Keratinocyte (primary cell): ENCODE measurements at regions not wholly inside any gene's neighbourhood (a gene's known extent, or its start where the extent isn't known, plus 50 kb on each side); places are given as distances from the start of the nearest gene placed in this dataset.

Experiments used
- DNase-seq: peaks from one replicate; pipeline ENCODE4 v3.0.0-alpha.2; 2011; ENCODE audit warnings: low read depth, missing footprints, low spot score
- FAIRE-seq: peaks from 2 replicates; lab custom pipeline; 2011; peaks lifted over from hg19 to GRCh38; lab: Jason Lieb, UNC
- H2AFZ ChIP-seq: 2 replicates; pipeline ENCODE4 v1.6.0; 2012; ENCODE audit warnings: low read length, control low read depth, inconsistent platforms; ENCODE audit not compliant: control insufficient read depth
- H3K27ac ChIP-seq: 2 replicates; pipeline ENCODE4 v1.5.1; 2011; ENCODE audit warnings: low read length; ENCODE audit not compliant: control insufficient read depth, insufficient read depth
- H3K27me3 ChIP-seq: 3 replicates; pipeline ENCODE4 v1.6.0; 2011; ENCODE audit warnings: low read length; ENCODE audit not compliant: control insufficient read depth, insufficient read depth; ENCODE audit errors: extremely low read depth
- H3K36me3 ChIP-seq, 2 experiments: 2 replicates in 1 of 2; 3 replicates in 1 of 2; pipeline ENCODE4 v1.5.1; 2011; ENCODE audit warnings: low read length in 2 of 2, mild to moderate bottlenecking in 1 of 2; ENCODE audit not compliant: control insufficient read depth in 2 of 2, insufficient read depth in 2 of 2; ENCODE audit errors: extremely low read depth in 1 of 2
- H3K4me1 ChIP-seq: 3 replicates; pipeline ENCODE4 v1.5.1; 2011; ENCODE audit warnings: low read length; ENCODE audit not compliant: control insufficient read depth, insufficient read depth; ENCODE audit errors: extremely low read depth
- H3K4me2 ChIP-seq: 3 replicates; pipeline ENCODE4 v1.6.0; 2011; ENCODE audit warnings: low read depth, low read length; ENCODE audit not compliant: control insufficient read depth, insufficient read depth; ENCODE audit errors: extremely low read depth
- H3K4me3 ChIP-seq, 3 experiments: fragments of 200-600 bp in 1 of 3; sonication (generic) in 1 of 3; 2 replicates in 2 of 3; 3 replicates in 1 of 3; pipeline ENCODE4 v1.5.1; 2011 to 2016; ENCODE audit warnings: low read length in 3 of 3, mild to moderate bottlenecking in 3 of 3, control low read depth in 2 of 3, inconsistent platforms in 1 of 3, low read depth in 1 of 3, mixed read lengths in 1 of 3, mixed run types in 1 of 3, moderate library complexity in 1 of 3; ENCODE audit not compliant: control insufficient read depth in 2 of 3, insufficient read depth in 2 of 3; ENCODE audit errors: extremely low read depth in 1 of 3
- H3K79me2 ChIP-seq: 2 replicates; pipeline ENCODE4 v1.6.0; 2012; ENCODE audit warnings: low read length; ENCODE audit not compliant: control insufficient read depth, insufficient read depth
- H3K9ac ChIP-seq: 3 replicates; pipeline ENCODE4 v1.6.0; 2011; ENCODE audit warnings: low read length; ENCODE audit not compliant: control insufficient read depth, insufficient read depth; ENCODE audit errors: extremely low read depth
- H3K9me1 ChIP-seq: 3 replicates; pipeline ENCODE4 v1.6.0; 2011; ENCODE audit warnings: low read length; ENCODE audit not compliant: control insufficient read depth, insufficient read depth; ENCODE audit errors: extremely low read depth
- H3K9me3 ChIP-seq: 2 replicates; pipeline ENCODE4 v1.5.1; 2012; ENCODE audit warnings: low read depth, low read length; ENCODE audit not compliant: control insufficient read depth
- H4K20me1 ChIP-seq: 3 replicates; pipeline ENCODE4 v1.6.0; 2011; ENCODE audit warnings: low read length; ENCODE audit not compliant: control insufficient read depth, insufficient read depth; ENCODE audit errors: extremely low read depth
- EZH2 ChIP-seq: IDR thresholded peaks from one replicate; pipeline ENCODE4 v1.6.1; 2012; ENCODE audit warnings: inconsistent platforms, mild to moderate bottlenecking, low read length, moderate library complexity
- dilution Hi-C: fragments of 300-500 bp; cut with MboI; formaldehyde crosslinking; loops from one replicate; pipeline ENCODE4 v1.7.0; 2020; ENCODE audit warnings: low sequenced_read_pairs; ENCODE audit not compliant: extremely low pct_ligation_motif_present
- TF ChIP-seq, protein P1 (sequence below), 3 experiments: IDR thresholded peaks in 1 of 3; conservative IDR thresholded peaks in 1 of 3; optimal IDR thresholded peaks in 1 of 3; 2 replicates in 2 of 3; 3 replicates in 1 of 3; pipeline versions ENCODE3 to v1.5.1; 2011; ENCODE audit warnings: low read length in 3 of 3, mild to moderate bottlenecking in 3 of 3, moderate library complexity in 2 of 3, control low read depth in 1 of 3, inconsistent platforms in 1 of 3; ENCODE audit not compliant: insufficient read depth in 2 of 3; ENCODE audit errors: extremely low read depth in 1 of 3

DNA sequence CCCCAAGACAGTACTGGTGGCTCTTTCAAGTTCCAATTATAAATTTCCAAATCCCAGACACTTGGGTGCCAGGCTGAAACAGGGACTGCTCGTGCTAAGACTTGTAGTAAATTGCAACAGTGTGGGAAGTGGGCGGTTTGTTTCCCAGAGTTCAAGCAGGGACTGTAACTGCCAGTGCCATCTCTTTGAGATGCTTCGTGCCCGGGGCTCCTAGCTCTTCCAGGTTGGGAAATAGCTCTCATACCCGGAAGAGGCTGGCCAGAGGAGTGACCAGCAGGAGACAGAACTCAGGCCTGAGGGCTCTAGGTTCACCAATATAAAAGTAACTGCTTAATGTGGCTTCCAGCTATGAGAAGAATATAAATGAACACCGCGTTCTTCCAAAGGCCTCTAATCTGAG, 54.0 kb upstream of the NEO1 start:
- Histone ChIP-seq H4K20me1 (no peaks in the 10 kb centered on the region), H3K4me2 (peak overlapping the region; percentile 49), H3K9me3 (no peaks in the 10 kb centered on the region), H2AFZ (peak overlapping the region; percentile 92), H3K36me3 (no peaks in the 10 kb centered on the region), H3K4me1 (peaks cover 28% of the 10 kb centered on the region), H3K4me3 (peak overlapping the region in 1 of 3 experiments; percentile 44), H3K27ac (peak overlapping the region; percentile 37), H3K27me3 (no peaks in the 10 kb centered on the region), H3K9ac (no peak overlapping the region), H3K9me1 (no peaks in the 10 kb centered on the region), H3K79me2 (no peaks in the 10 kb centered on the region)
- DNase-seq (no peak), FAIRE-seq (peak; percentile 74)
- TF ChIP-seq, protein P1, sequence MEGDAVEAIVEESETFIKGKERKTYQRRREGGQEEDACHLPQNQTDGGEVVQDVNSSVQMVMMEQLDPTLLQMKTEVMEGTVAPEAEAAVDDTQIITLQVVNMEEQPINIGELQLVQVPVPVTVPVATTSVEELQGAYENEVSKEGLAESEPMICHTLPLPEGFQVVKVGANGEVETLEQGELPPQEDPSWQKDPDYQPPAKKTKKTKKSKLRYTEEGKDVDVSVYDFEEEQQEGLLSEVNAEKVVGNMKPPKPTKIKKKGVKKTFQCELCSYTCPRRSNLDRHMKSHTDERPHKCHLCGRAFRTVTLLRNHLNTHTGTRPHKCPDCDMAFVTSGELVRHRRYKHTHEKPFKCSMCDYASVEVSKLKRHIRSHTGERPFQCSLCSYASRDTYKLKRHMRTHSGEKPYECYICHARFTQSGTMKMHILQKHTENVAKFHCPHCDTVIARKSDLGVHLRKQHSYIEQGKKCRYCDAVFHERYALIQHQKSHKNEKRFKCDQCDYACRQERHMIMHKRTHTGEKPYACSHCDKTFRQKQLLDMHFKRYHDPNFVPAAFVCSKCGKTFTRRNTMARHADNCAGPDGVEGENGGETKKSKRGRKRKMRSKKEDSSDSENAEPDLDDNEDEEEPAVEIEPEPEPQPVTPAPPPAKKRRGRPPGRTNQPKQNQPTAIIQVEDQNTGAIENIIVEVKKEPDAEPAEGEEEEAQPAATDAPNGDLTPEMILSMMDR (optimal IDR thresholded peaks at IDR 0.05 in 1 of 3, IDR thresholded peaks at IDR 0.05 in 1 of 3, conservative IDR thresholded peaks at IDR 0.05 in 1 of 3; ENCODE audit: extremely low read depth in 1 of 3, insufficient read depth in 2 of 3, low read length in 3 of 3): no peak
- TF ChIP-seq EZH2: no peak
- dilution Hi-C loops: no loop called here

DNA sequence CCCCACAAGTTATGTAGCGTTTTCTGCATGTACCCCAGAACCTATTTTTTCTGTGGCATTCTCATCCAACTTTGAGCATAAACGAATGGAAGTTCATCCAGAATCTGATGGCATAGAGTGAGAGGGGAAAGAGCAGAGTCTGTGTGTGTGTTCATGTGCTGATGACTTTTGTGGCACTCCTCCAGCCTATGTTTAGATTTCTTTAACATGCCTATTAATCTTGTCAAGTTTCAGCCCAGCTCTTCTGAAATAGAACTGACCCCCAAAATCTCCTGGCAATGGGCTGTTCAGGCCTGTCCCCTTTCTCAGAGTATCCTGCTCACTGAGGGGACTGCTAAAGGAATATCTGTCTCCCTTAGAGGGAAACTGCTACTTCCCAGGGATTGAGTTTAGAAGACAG, 56.4 kb upstream of the NEO1 start:
- Histone ChIP-seq H3K4me3 (no peak overlapping the region), H3K36me3 (no peaks in the 10 kb centered on the region), H3K9me1 (no peaks in the 10 kb centered on the region), H3K27me3 (no peaks in the 10 kb centered on the region), H3K27ac (no peak overlapping the region), H2AFZ (no peak overlapping the region), H3K4me1 (peaks cover 32% of the 10 kb centered on the region), H3K9ac (no peak overlapping the region), H3K79me2 (no peaks in the 10 kb centered on the region), H4K20me1 (no peaks in the 10 kb centered on the region), H3K9me3 (no peaks in the 10 kb centered on the region), H3K4me2 (no peak overlapping the region)
- no peak for FAIRE-seq
- TF ChIP-seq, protein P1 (optimal IDR thresholded peaks at IDR 0.05 in 1 of 3, IDR thresholded peaks at IDR 0.05 in 1 of 3, conservative IDR thresholded peaks at IDR 0.05 in 1 of 3; ENCODE audit: extremely low read depth in 1 of 3, insufficient read depth in 2 of 3, low read length in 3 of 3): no peak
- TF ChIP-seq EZH2: no peak
- dilution Hi-C loops: no loop called here
- no peak for DNase-seq
